NCI-H146 treated with DMSO at 0.1 percent for 48 hours (cell line): ENCODE measurements at regions not wholly inside any gene's neighbourhood (a gene's known extent, or its start where the extent isn't known, plus 50 kb on each side); places are given as distances from the start of the nearest gene placed in this dataset.
A peak's percentile ranks its signal among the peaks of the same experiment; 100 is the strongest.

Source experiments
- DNase-seq: peaks from one replicate; lab custom pipeline; 2025; ENCODE audit not compliant: unreplicated experiment; lab: John Stamatoyannopoulos, UW

DNA sequence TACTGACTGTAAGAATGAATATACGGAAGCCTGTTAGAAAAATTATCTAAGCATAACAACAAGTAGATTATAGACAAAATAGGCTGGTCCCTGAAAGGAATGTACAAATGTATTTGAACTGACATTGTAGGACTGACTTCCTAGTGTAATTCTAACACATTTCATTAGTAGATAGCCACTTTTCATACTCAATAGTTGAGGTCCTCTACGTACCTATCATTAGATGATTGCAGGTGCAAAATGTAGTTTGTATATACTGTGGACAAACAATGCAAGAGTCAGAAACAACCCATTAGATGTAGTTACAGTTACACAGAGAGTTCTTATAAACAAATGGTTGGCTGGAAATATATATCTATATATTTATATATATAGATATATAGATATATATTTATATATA lies 402.3 kb upstream of the SLITRK6 start:
- peak; percentile 19 for DNase-seq

DNA sequence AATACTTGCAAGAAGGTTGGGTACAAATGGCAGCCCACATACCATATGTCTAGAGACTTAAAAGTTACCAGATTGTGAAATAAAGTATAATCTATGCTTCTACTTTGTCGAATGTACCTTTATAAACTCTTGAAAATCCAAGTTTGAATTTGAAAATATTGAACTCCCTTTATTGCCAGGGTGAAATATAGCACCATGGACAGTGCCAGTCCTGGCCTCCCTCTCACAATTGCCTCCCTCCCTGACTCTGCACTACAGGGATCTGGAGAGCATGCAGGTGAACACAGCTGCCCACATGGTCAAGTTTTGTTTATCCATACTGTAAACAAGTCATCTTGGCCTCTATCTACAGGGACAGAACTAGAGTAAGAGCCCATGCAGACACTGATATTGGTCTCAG lies 394.1 kb upstream of the SLITRK6 start:
- no peak for DNase-seq

DNA sequence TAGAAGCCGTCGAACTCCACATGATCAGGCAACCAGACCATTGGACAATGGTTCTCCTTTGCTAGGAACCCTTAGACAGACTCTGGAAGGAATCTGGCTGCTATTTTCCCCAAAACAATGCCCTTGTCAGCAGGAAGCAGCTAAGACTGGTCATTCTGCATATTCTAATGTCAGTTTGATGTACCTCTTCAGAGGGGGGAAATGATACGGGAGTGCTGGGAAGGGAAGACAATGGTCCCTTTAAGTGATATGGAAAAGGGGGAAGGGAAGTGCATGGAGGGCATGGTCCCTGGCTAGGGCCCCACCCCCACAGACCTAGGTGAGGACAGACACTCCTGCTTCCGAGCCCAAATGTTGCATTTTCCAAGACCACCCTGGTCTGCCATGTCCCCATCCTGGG lies 389.0 kb upstream of the SLITRK6 start:
- DNase-seq, result no peak

DNA sequence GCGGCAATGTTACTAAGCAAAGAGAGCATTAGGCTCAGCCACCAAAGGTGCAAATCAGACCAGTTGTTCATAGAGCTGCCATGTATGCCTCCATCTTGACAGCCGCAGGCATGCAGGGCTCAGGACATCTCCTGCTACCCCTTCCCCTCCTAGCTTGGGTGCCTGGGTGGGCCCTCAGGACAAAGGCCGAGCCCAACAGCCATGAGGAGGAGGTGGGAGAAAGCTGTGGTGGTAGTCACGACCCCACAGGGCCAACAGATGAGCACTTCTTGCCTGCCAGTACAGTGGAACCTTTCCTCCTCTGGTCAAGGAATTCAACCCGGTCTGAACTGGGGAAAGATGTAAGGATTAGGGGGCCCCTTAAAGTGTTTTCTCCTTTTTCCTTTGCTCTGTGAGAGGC lies 386.4 kb upstream of the SLITRK6 start:
- DNase-seq, result no peak

DNA sequence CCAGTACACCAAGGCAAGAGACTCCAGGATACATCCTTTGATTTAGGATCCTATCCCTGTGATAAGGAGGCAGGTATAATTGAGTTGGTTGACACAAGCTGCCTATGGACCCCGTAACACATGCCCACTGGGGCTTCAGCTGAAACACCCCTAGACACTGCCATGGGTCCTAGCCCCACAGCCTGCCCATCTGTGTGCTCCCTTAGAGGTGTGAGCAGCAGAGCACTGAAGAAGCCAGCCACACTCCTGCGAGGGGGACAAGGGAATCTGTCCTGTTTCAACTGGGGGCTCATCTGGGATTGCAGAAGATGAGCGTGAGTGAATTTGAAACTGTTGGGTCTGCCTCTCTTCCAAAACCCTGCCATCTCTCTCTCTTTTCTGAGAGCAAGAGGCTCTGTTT lies 385.9 kb upstream of the SLITRK6 start:
- no peak for DNase-seq

- no peak for DNase-seq
Measured at GRCh38 chr13:86174622-86175021, 375.4 kb upstream of the SLITRK6 start.

- no peak for DNase-seq
Measured at GRCh38 chr13:86172961-86173360, 373.7 kb upstream of the SLITRK6 start.

DNA sequence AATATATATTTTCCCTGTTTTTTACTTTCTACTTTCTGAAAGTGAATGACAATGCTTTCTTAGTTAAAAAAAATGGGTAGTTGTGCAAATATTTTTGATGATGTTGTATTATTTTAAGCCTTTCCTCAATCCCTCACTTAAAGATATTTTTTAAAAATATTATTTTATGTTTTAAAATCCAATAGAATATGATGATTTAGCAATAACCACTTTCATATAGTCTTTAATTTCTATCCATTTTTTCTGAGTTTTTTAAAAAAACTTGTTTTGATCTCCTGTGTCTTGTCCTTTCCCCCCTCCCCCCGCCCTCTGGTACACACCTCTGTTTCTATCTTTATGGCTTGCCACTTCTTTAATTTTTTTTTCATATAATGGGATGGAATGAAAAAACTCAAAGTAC lies 362.0 kb upstream of the SLITRK6 start:
- DNase-seq, result no peak

GRCh38 chr13:86155756-86156155 lies 356.5 kb upstream of the SLITRK6 start:
- DNase-seq, result no peak

GRCh38 chr13:86142080-86142479 lies 342.9 kb upstream of the SLITRK6 start:
- no peak for DNase-seq

DNA sequence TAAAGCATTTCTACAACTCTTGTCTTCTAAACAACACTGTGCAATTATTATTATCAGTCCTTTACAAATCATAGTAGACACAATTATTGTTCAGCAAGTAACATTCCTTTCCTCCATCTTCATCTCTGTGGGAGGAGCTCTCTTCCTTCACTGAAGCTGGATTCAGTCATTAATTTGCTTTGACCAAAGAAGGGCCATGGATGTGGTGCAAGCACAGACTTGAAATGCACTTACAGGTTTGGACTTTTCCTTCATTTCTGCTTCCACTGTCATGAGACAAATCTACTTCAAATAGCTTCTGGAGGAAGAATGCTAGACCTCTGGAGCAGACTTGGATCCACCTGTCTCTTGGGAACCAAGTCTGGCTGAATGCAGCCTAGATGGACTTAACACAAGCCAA lies 336.6 kb upstream of the SLITRK6 start:
- DNase-seq, result no peak

GRCh38 chr13:86121881-86122280 lies 322.7 kb upstream of the SLITRK6 start:
- no peak for DNase-seq

- no peak for DNase-seq
Measured at GRCh38 chr13:86109107-86109506, 309.9 kb upstream of the SLITRK6 start.

- DNase-seq, result no peak
Measured at GRCh38 chr13:86108334-86108733, 309.1 kb upstream of the SLITRK6 start.

DNA sequence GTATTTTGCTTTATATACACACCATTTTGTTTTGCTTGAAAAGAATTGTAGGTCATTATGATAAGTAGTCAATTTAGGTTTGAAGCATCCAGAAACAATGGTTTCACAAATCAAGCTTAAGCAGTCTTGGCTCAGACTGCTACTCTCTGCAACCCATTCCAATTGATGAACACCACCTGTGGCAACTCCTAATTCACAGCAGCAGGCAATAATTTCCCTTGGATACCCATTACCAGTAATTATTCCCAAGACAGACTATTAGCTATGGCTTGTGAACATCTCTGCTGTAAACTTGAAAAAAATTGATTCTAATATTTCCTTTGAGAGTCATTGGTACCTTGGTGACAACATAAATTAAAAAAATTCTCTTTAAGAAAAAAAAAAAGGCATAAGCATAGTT lies 299.3 kb upstream of the SLITRK6 start:
- DNase-seq, result no peak

- DNase-seq, result no peak
Measured at GRCh38 chr13:86095351-86095750, 296.1 kb upstream of the SLITRK6 start.

- no peak for DNase-seq
Measured at GRCh38 chr13:86090181-86090580, 291.0 kb upstream of the SLITRK6 start.

GRCh38 chr13:86087244-86087643 lies 288.0 kb upstream of the SLITRK6 start:
- no peak for DNase-seq

DNA sequence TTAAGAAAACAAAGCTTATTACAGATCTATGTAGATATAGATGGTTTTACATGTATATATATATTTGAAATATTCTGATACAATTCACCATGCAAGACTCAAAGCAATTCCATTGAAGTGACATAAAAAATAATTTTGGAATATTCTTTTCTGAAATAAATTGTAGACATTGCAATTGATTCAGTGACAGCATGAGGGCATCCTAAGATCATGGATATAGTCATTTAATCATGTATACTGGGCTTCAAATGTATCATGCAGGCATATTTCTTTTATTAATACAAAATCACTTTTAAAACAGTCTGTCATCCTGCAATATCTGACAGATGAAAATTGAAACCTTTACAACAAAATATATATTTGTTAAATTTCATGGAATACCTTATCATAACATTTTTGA lies 286.7 kb upstream of the SLITRK6 start:
- DNase-seq, result no peak

- no peak for DNase-seq
Measured at GRCh38 chr13:86082121-86082520, 282.9 kb upstream of the SLITRK6 start.

GRCh38 chr13:86080340-86080995 lies 281.2 kb upstream of the SLITRK6 start:
- DNase-seq, result no peak

DNA sequence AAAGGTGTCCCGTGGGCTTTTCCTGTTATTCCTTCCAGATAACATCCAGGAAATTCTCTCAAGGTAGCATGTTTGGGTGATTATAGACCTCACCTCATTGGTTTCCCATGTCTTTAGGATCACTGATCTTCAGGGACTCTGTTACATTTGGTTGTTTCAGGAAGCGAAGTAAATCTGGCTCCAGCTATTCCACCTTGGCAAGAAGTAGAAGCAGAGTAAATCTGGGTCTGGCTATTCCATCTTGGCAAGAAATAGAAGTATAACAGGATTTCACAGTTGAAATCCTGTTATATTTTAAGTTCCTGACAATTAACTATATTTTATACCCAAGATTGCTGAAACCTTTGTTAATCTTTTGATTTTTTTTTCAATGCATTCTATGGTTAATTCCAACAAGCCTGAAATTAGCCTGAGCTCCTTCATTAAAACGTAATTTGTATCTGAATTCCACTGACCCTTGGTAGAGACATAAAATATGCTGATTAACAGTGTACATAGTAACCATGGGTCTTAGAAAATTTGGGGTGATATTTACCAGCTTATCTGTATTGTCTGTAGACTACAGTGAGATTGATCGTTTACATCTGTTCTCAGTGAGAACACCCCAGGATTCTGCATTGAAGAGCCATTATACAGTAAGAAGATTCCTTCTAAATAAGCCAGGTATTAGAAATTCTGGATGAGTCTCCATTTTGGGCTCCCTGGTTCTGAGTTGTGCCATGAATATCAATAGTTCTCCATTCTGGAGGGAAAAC lies 267.6 kb upstream of the SLITRK6 start:
- no peak for DNase-seq

- DNase-seq, result no peak
Measured at GRCh38 chr13:86052141-86052540, 252.9 kb upstream of the SLITRK6 start.
